ENCODE measurements at regions not wholly inside any gene's neighbourhood (a gene's known extent, or its start where the extent isn't known, plus 50 kb on each side); places are given as distances from the start of the nearest gene placed in this dataset.

GRCh38 chr1:187617776-187618175, 789.0 kb downstream of the PLA2G4A start:
- H2AFZ ChIP-seq (ENCODE audit: low read length): no peak overlapping the region
- intact Hi-C loops (cut with micrococcal nuclease; ENCODE audit: unreplicated experiment): no loop called here
- no peak overlapping the region for H3K27ac ChIP-seq (ENCODE audit: low read depth, low read length, poor library complexity, severe bottlenecking)
- no peaks in the 10 kb centered on the region for H3K79me2 ChIP-seq (ENCODE audit: insufficient read depth, low read depth, low read length)
- no peaks in the 10 kb centered on the region for H3K9me2 ChIP-seq (ENCODE audit: insufficient read depth, low read length)
- ChIA-PET POLR2A (interaction anchor here (0.5 kb wide), 1 partner anchor 1071 kb away, joined by 3 read pairs; no protein-coding TSS in a partner anchor), CTCF (ENCODE audit: unreplicated experiment) (no interaction called here)
- BruUV-seq (replicated peaks): no TSS peak
- no peaks in the 10 kb centered on the region for H3K36me3 ChIP-seq (ENCODE audit: insufficient read depth, low read length)
- H3K9me3 ChIP-seq (ENCODE audit: low read length): no peaks in the 10 kb centered on the region
- TF ChIP-seq CTCF (conservative IDR thresholded peaks at IDR 0.05; ENCODE audit: low read length): no peak
- no peak for TF ChIP-seq EZH2phosphoT487 (IDR thresholded peaks at IDR 0.05; ENCODE audit: borderline replicate concordance, low read depth, low read length)
- no peak overlapping the region for H3K4me2 ChIP-seq (ENCODE audit: low read length)
- H4K20me1 ChIP-seq (ENCODE audit: insufficient read depth, low read length): no peaks in the 10 kb centered on the region
- no peak for DNase-seq (ENCODE audit: low spot score)
- H3K4me1 ChIP-seq (ENCODE audit: insufficient read depth, low read length, poor library complexity, severe bottlenecking): no peaks in the 10 kb centered on the region
- H3K4me3 ChIP-seq (ENCODE audit: low read depth, low read length, poor library complexity, severe bottlenecking): no peak overlapping the region

- no TSS peak for BruUV-seq (replicated peaks)
Measured at GRCh38 chr1:187619175-187619574, 790.4 kb downstream of the PLA2G4A start.

More at GRCh38 chr1:187619175-187619574, 790.4 kb downstream of the PLA2G4A start:
- intact Hi-C loops (cut with micrococcal nuclease; ENCODE audit: unreplicated experiment): no loop called here
- TF ChIP-seq CTCF (conservative IDR thresholded peaks at IDR 0.05; ENCODE audit: low read length) (no peak), EZH2phosphoT487 (IDR thresholded peaks at IDR 0.05; ENCODE audit: borderline replicate concordance, low read depth, low read length) (no peak)
- Histone ChIP-seq H4K20me1 (ENCODE audit: insufficient read depth, low read length) (no peaks in the 10 kb centered on the region), H2AFZ (ENCODE audit: low read length) (no peak overlapping the region), H3K4me3 (ENCODE audit: low read depth, low read length, poor library complexity, severe bottlenecking) (no peak overlapping the region), H3K27ac (ENCODE audit: low read depth, low read length, poor library complexity, severe bottlenecking) (no peak overlapping the region), H3K9me2 (ENCODE audit: insufficient read depth, low read length) (no peaks in the 10 kb centered on the region), H3K9me3 (ENCODE audit: low read length) (no peaks in the 10 kb centered on the region), H3K79me2 (ENCODE audit: insufficient read depth, low read depth, low read length) (no peaks in the 10 kb centered on the region), H3K4me1 (ENCODE audit: insufficient read depth, low read length, poor library complexity, severe bottlenecking) (no peaks in the 10 kb centered on the region), H3K4me2 (ENCODE audit: low read length) (no peak overlapping the region), H3K36me3 (ENCODE audit: insufficient read depth, low read length) (no peaks in the 10 kb centered on the region)
- ChIA-PET CTCF (ENCODE audit: unreplicated experiment) (no interaction called here), POLR2A (no interaction called here)
- DNase-seq (ENCODE audit: low spot score): no peak

Data from OCI-LY7 (cell line).